Loucy (cell line): ENCODE measurements at regions not wholly inside any gene's neighbourhood (a gene's known extent, or its start where the extent isn't known, plus 50 kb on each side); places are given as distances from the start of the nearest gene placed in this dataset.

Experiments
- CTCF ChIP-seq: fragments of 200-600 bp; sonication (generic); conservative IDR thresholded peaks from 2 replicates; pipeline ENCODE4 v1.5.1; 2014; ENCODE audit warnings: mild to moderate bottlenecking, antibody characterized with exemption, low read length
- EZH2phosphoT487 ChIP-seq: fragments of 200-600 bp; IDR thresholded peaks from 2 replicates; pipeline ENCODE4 v1.6.1; 2018; ENCODE audit warnings: antibody characterized with exemption, mild to moderate bottlenecking, moderate library complexity, borderline replicate concordance

- TF ChIP-seq CTCF (no peak), EZH2phosphoT487 (no peak)
These were observed 230.7 kb downstream of the NFATC2 start for GRCh38 chr20:51311636-51312479.
